ENCODE measurements at regions not wholly inside any gene's neighbourhood (a gene's known extent, or its start where the extent isn't known, plus 50 kb on each side); places are given as distances from the start of the nearest gene placed in this dataset.
"Not testable (repeated sequence)": the region's sequence is repeated elsewhere in the genome, so short reads cannot be mapped to it uniquely, and the experiment has no call there.

DNA sequence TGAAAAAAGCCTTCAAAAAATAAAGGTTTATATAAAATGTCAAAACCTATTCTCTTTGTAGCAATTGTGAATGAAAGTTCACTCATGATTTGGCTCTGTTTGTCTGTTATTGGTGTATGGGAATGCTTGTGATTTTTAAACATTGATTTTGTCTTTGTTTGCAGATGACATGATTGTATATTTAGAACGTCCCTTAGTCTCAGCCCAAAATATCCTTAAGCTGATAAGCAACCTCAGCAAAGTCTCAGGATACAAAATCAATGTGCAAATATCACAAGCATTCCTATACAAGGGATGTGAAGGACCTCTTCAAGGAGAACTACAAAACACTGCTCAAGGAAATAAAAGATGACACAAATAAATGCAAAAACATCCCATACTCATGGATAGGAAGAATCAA is 236.4 kb downstream of the PAPSS1 start:
- TF ChIP-seq, protein P1, sequence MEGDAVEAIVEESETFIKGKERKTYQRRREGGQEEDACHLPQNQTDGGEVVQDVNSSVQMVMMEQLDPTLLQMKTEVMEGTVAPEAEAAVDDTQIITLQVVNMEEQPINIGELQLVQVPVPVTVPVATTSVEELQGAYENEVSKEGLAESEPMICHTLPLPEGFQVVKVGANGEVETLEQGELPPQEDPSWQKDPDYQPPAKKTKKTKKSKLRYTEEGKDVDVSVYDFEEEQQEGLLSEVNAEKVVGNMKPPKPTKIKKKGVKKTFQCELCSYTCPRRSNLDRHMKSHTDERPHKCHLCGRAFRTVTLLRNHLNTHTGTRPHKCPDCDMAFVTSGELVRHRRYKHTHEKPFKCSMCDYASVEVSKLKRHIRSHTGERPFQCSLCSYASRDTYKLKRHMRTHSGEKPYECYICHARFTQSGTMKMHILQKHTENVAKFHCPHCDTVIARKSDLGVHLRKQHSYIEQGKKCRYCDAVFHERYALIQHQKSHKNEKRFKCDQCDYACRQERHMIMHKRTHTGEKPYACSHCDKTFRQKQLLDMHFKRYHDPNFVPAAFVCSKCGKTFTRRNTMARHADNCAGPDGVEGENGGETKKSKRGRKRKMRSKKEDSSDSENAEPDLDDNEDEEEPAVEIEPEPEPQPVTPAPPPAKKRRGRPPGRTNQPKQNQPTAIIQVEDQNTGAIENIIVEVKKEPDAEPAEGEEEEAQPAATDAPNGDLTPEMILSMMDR (IDR thresholded peaks at IDR 0.05) = not testable (repeated sequence)
- TF ChIP-seq EP300 (IDR thresholded peaks at IDR 0.05) = not testable (repeated sequence)
